K562 (cell line): ENCODE measurements at regions not wholly inside any gene's neighbourhood (a gene's known extent, or its start where the extent isn't known, plus 50 kb on each side); places are given as distances from the start of the nearest gene placed in this dataset.

ENCODE experiments used
- ATAC-seq: fragments of 200-7000 bp; cut with Tn5 transposase; 3 replicates; pipeline ENCODE4 v1.9.1; 2020; ENCODE audit warnings: moderate library complexity
- BruUV-seq: library from RNA; stranded (reverse); fragments of 400-500 nt; replicated peaks from 2 replicates; lab custom pipeline; 2021; lab: Mats Ljungman, UMichigan
- CTCF ChIA-PET: fragments of 300-600 bp; formaldehyde crosslinking; extraction: SDS; loops from one replicate; lab custom pipeline; 2021; ENCODE audit warnings: low intra/inter-chr PET ratio; lab: Yijun Ruan, JAX
- POLR2A ChIA-PET: fragments of 300-600, 350-650 bp; sonication (Branson Sonifier 250); formaldehyde crosslinking; extraction: SDS; loops from one replicate; lab custom pipeline; 2021; ENCODE audit warnings: antibody characterized with exemption, inconsistent platforms; lab: Yijun Ruan, JAX
- DNase-seq, 4 experiments: peaks; one replicate each; pipeline versions ENCODE4 v3.0.0 to v3.0.0-alpha.2; 2011 to 2018; ENCODE audit warnings: low spot score in 3 of 4, mixed read lengths in 3 of 4; ENCODE audit errors: extremely low read depth in 1 of 4
- FAIRE-seq: peaks from 2 replicates; lab custom pipeline; 2011; peaks lifted over from hg19 to GRCh38; lab: Jason Lieb, UNC
- H2AFZ ChIP-seq: 2 replicates; pipeline ENCODE4 v1.6.0; 2011; ENCODE audit warnings: low read depth, low read length, control low read depth, inconsistent platforms
- H3K27ac ChIP-seq: fragments of 200-600 bp; 3 replicates; pipeline ENCODE4 v1.8.0; 2011; ENCODE audit warnings: low read depth, mild to moderate bottlenecking, control low read depth, inconsistent platforms, low read length, moderate library complexity, mixed read lengths; ENCODE audit errors: extremely low read depth
- H3K27me3 ChIP-seq, 2 experiments: fragments of 300-600 bp in 1 of 2; 2 replicates in 1 of 2; 3 replicates in 1 of 2; pipeline versions ENCODE4 v1.6.0 to v1.8.0; 2011; ENCODE audit warnings: inconsistent platforms in 2 of 2, low read length in 2 of 2, mild to moderate bottlenecking in 1 of 2, mixed read lengths in 1 of 2, moderate library complexity in 1 of 2; ENCODE audit not compliant: control insufficient read depth in 2 of 2, insufficient read depth in 2 of 2
- H3K36me3 ChIP-seq: fragments of 300-600 bp; 3 replicates; pipeline ENCODE4 v1.8.0; 2011; ENCODE audit warnings: mild to moderate bottlenecking, low read length, inconsistent platforms; ENCODE audit not compliant: control insufficient read depth, insufficient read depth
- H3K4me1 ChIP-seq, 2 experiments: fragments of 200-600 bp in 1 of 2; replicated peaks in 1 of 2; 2 replicates in 1 of 2; 3 replicates in 1 of 2; pipeline versions ENCODE4 v1.5.1 to v1.8.0; 2011; ENCODE audit warnings: inconsistent platforms in 2 of 2, low read length in 2 of 2, mild to moderate bottlenecking in 1 of 2, mixed read lengths in 1 of 2, moderate library complexity in 1 of 2; ENCODE audit not compliant: control insufficient read depth in 2 of 2, insufficient read depth in 2 of 2
- H3K4me2 ChIP-seq: 2 replicates; pipeline ENCODE4 v1.6.1; 2011; ENCODE audit warnings: low read length, control low read depth, inconsistent platforms, mixed read lengths; ENCODE audit not compliant: insufficient read depth
- H3K4me3 ChIP-seq: fragments of 200-600 bp; sonication (generic), shearing (Covaris generic); 2 replicates; pipeline ENCODE4 v1.5.1; 2016; ENCODE audit warnings: control low read depth, inconsistent platforms
- H3K79me2 ChIP-seq: fragments of 200-600 bp; 3 replicates; pipeline ENCODE4 v1.8.0; 2011; ENCODE audit warnings: low read length, inconsistent platforms; ENCODE audit not compliant: control insufficient read depth, insufficient read depth
- H3K9ac ChIP-seq, 2 experiments: 2 replicates each; pipeline versions ENCODE4 v1.6.0 to v1.6.1; 2011; ENCODE audit warnings: low read depth in 2 of 2, low read length in 2 of 2, control low read depth in 1 of 2, inconsistent platforms in 1 of 2, mild to moderate bottlenecking in 1 of 2, mixed read lengths in 1 of 2; ENCODE audit not compliant: insufficient read depth in 1 of 2
- H3K9me1 ChIP-seq: one replicate; pipeline ENCODE4 v1.6.0; 2011; ENCODE audit warnings: inconsistent platforms, mild to moderate bottlenecking, low read length, moderate library complexity; ENCODE audit not compliant: control insufficient read depth, insufficient read depth
- H3K9me3 ChIP-seq: replicated peaks from 2 replicates; pipeline ENCODE4 v1.5.1; 2011; ENCODE audit warnings: low read depth, low read length, inconsistent platforms; ENCODE audit not compliant: control insufficient read depth, insufficient read depth
- H4K20me1 ChIP-seq: replicated peaks from 2 replicates; pipeline ENCODE4 v1.6.1; 2011; ENCODE audit warnings: low read length, inconsistent platforms, mixed read lengths; ENCODE audit not compliant: control insufficient read depth, insufficient read depth
- CBX2 ChIP-seq: fragments of 200-600 bp; sonication (generic); IDR thresholded peaks from one replicate; pipeline ENCODE4 v1.6.1; 2012; ENCODE audit warnings: mild to moderate bottlenecking, low read length, inconsistent platforms; ENCODE audit not compliant: insufficient read depth, poor library complexity, severe bottlenecking
- HEY1 ChIP-seq: fragments of 250-450 bp; sonication (Bioruptor Pico); IDR thresholded peaks from 2 replicates; pipeline ENCODE4 v1.5.0; 2020; ENCODE audit warnings: mild to moderate bottlenecking, moderate library complexity, borderline replicate concordance
- IFI16 ChIP-seq: fragments of 250-450 bp; sonication (Bioruptor Pico); IDR thresholded peaks from 2 replicates; pipeline ENCODE4 v2.1.2; 2022; ENCODE audit warnings: mild to moderate bottlenecking, inconsistent platforms
- MTA1 ChIP-seq: fragments of 450-650 bp; IDR thresholded peaks from 2 replicates; pipeline ENCODE4 v1.6.1; 2017; ENCODE audit warnings: borderline replicate concordance
- PHTF2 ChIP-seq: fragments of 250-450 bp; sonication (Bioruptor Pico); IDR thresholded peaks from 2 replicates; pipeline ENCODE4 v1.5.0; 2021; ENCODE audit warnings: mild to moderate bottlenecking
- RBBP5 ChIP-seq: fragments of 200-600 bp; sonication (generic); IDR thresholded peaks from 2 replicates; pipeline ENCODE4 v1.6.1; 2012; ENCODE audit warnings: borderline replicate concordance, mild to moderate bottlenecking, low read length, control low read depth, inconsistent platforms; ENCODE audit not compliant: insufficient read depth, poor library complexity, severe bottlenecking
- RBFOX2 ChIP-seq: fragments of 200-400 bp; formaldehyde crosslinking; IDR thresholded peaks from 2 replicates; pipeline ENCODE4 v1.6.1; 2017; ENCODE audit warnings: low read depth, mild to moderate bottlenecking, low read length, moderate library complexity
- ZKSCAN3 ChIP-seq: fragments of 250-450 bp; sonication (Bioruptor Pico); IDR thresholded peaks from 2 replicates; pipeline ENCODE4 v1.4.0; 2020
- ZNF184 ChIP-seq: sonication (generic); formaldehyde crosslinking; IDR thresholded peaks from 2 replicates; pipeline ENCODE4 v1.5.0; 2020; ENCODE audit warnings: missing genetic modification reagents
- ZNF764 ChIP-seq: fragments of 250-450 bp; sonication (Bioruptor Pico); IDR thresholded peaks from 2 replicates; pipeline ENCODE4 v1.4.0; 2020; ENCODE audit warnings: low read depth, mild to moderate bottlenecking, moderate library complexity
- WGBS: fragments of 100-300 bp; shearing (Covaris generic); methylation state at CpG from one replicate; pipeline ENCODE4 v1.1.6; 2016; ENCODE audit warnings: low coverage, mixed read lengths; ENCODE audit not compliant: insufficient coverage; ENCODE audit errors: missing lambda C conversion rate; 5-methylcytosine and 5-hydroxymethylcytosine counted together
- in situ Hi-C: fragments of 300-500 bp; cut with MboI; formaldehyde crosslinking; loops from 4 replicates; pipeline ENCODE4 v1.15.0; 2018; ENCODE audit warnings: inconsistent platforms, mixed read lengths
- intact Hi-C: fragments of 100-400 bp; cut with micrococcal nuclease; formaldehyde crosslinking; loops from 2 replicates; pipeline ENCODE4 v1.14.2; 2022
- TF ChIP-seq, protein P1 (sequence below), 2 experiments: IDR thresholded peaks in 1 of 2; conservative IDR thresholded peaks in 1 of 2; 2 replicates each; pipeline ENCODE4 v1.6.1; 2016; ENCODE audit warnings: low read depth in 2 of 2, mild to moderate bottlenecking in 1 of 2, missing compliant biosample characterization in 1 of 2, missing genetic modification characterization in 1 of 2, moderate library complexity in 1 of 2
- TF ChIP-seq, protein P2 (sequence below), 2 experiments: fragments of 200-800 bp in 1 of 2; sonication (Bioruptor generic) in 1 of 2; sonication (generic) in 1 of 2; formaldehyde crosslinking in 1 of 2; IDR thresholded peaks in 1 of 2; conservative IDR thresholded peaks in 1 of 2; 2 replicates each; pipeline versions ENCODE4 v1.5.0 to v1.6.1; 2016 to 2020; ENCODE audit warnings: missing compliant biosample characterization in 1 of 2, missing genetic modification characterization in 1 of 2, missing genetic modification reagents in 1 of 2

DNA sequence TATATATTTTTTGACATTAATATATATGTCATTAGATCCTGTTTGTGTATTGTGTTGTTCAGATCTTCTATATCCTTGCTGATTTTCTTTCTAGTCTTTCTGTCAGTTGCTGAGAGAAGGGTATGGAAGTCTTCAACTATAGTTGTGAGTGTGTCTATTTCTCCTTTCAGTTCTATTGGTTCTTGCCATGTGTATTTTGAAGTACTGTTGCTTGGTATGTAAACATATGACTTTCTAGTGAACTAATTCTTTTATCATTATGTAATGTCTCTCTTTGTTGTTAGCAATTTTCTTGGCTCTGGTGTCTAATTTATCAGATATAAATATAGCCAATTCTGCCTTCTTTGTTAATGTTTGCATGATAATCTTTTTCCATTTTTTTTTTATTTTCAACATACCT lies 84.3 kb upstream of the CAST start:
- no peak overlapping the region for H2AFZ ChIP-seq
- no peaks in the 10 kb centered on the region for H4K20me1 ChIP-seq
- FAIRE-seq (no peak), DNase-seq (no peak), ATAC-seq (no peak)
- H3K9me3 ChIP-seq: no peaks in the 10 kb centered on the region
- peaks cover 2 to 4% of the 10 kb centered on the region in 2 experiments; a peak in 2 of 5 replicates for H3K27me3 ChIP-seq
- intact Hi-C loops (no loop called here), in situ Hi-C loops (no loop called here)
- H3K4me1 ChIP-seq: no peaks in the 10 kb centered on the region
- no peak overlapping the region for H3K9ac ChIP-seq
- H3K9me1 ChIP-seq: no peaks in the 10 kb centered on the region
- H3K79me2 ChIP-seq: no peaks in the 10 kb centered on the region
- H3K4me3 ChIP-seq: no peak overlapping the region
- ChIA-PET POLR2A (no interaction called here), CTCF (no interaction called here)
- BruUV-seq: no TSS peak
- H3K27ac ChIP-seq: no peak overlapping the region
- no peak overlapping the region for H3K4me2 ChIP-seq
- no peak for TF ChIP-seq IFI16 (CRISPR knock-in tag)
- H3K36me3 ChIP-seq: no peaks in the 10 kb centered on the region

DNA sequence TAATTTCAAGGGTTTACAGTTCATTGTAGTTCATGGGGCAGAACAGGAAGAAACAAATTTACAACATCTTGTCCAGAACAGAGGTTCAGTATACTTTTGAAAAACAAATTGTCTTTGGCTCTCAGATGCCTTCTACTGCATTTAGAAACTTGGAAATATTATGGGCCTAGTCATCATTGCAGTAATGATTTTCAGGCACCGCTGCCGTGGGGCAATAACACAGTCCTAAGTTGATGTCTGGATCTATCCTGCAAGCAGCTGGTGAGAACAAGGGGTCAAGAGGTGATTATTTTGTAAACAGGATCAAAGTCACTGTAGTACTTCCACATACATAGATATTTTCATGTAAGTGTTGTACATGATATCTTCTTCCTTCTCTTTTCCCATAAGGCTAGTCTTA lies 82.5 kb upstream of the CAST start:
- no TSS peak for BruUV-seq
- FAIRE-seq: no peak
- ATAC-seq: no peak
- H3K9me1 ChIP-seq: no peaks in the 10 kb centered on the region
- H3K9ac ChIP-seq: no peak overlapping the region
- H2AFZ ChIP-seq: no peak overlapping the region
- no peaks in the 10 kb centered on the region for H3K79me2 ChIP-seq
- H3K4me3 ChIP-seq: no peak overlapping the region
- intact Hi-C loops: no loop called here
- CTCF ChIA-PET: no interaction called here
- DNase-seq: no peak
- peaks cover 2 to 9% of the 10 kb centered on the region in 2 experiments; a peak in 3 of 5 replicates for H3K27me3 ChIP-seq
- no peaks in the 10 kb centered on the region for H4K20me1 ChIP-seq
- no peak overlapping the region for H3K27ac ChIP-seq
- in situ Hi-C loops: no loop called here
- POLR2A ChIA-PET: no interaction called here
- no peaks in the 10 kb centered on the region for H3K9me3 ChIP-seq
- 3% methylated on average over 2 of the region's 2 CpGs for WGBS
- no peaks in the 10 kb centered on the region for H3K4me1 ChIP-seq
- no peak overlapping the region for H3K4me2 ChIP-seq
- no peaks in the 10 kb centered on the region for H3K36me3 ChIP-seq
- no peak for TF ChIP-seq RBBP5
- no peak for TF ChIP-seq RBFOX2
- TF ChIP-seq PHTF2 (CRISPR knock-in tag): no peak
- no peak for TF ChIP-seq MTA1
- no peak for TF ChIP-seq ZNF184 (CRISPR knock-in tag)
- TF ChIP-seq IFI16 (CRISPR knock-in tag): no peak
- no peak for TF ChIP-seq ZKSCAN3 (CRISPR knock-in tag)
- TF ChIP-seq, protein P1, sequence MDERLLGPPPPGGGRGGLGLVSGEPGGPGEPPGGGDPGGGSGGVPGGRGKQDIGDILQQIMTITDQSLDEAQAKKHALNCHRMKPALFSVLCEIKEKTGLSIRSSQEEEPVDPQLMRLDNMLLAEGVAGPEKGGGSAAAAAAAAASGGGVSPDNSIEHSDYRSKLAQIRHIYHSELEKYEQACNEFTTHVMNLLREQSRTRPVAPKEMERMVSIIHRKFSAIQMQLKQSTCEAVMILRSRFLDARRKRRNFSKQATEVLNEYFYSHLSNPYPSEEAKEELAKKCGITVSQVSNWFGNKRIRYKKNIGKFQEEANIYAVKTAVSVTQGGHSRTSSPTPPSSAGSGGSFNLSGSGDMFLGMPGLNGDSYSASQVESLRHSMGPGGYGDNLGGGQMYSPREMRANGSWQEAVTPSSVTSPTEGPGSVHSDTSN (CRISPR knock-in tag; IDR thresholded peaks at IDR 0.05; ENCODE audit: low read depth): no peak
- TF ChIP-seq, protein P1 (tag; conservative IDR thresholded peaks at IDR 0.05; ENCODE audit: low read depth): no peak
- TF ChIP-seq ZNF764 (CRISPR knock-in tag): no peak
- no peak for TF ChIP-seq HEY1
- TF ChIP-seq, protein P2, sequence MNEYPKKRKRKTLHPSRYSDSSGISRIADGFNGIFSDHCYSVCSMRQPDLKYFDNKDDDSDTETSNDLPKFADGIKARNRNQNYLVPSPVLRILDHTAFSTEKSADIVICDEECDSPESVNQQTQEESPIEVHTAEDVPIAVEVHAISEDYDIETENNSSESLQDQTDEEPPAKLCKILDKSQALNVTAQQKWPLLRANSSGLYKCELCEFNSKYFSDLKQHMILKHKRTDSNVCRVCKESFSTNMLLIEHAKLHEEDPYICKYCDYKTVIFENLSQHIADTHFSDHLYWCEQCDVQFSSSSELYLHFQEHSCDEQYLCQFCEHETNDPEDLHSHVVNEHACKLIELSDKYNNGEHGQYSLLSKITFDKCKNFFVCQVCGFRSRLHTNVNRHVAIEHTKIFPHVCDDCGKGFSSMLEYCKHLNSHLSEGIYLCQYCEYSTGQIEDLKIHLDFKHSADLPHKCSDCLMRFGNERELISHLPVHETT (CRISPR knock-in tag; conservative IDR thresholded peaks at IDR 0.05 in 1 of 2, IDR thresholded peaks at IDR 0.05 in 1 of 2): no peak
- no peak for TF ChIP-seq CBX2
